GM19397 (cell line): ENCODE measurements at regions not wholly inside any gene's neighbourhood (a gene's known extent, or its start where the extent isn't known, plus 50 kb on each side); places are given as distances from the start of the nearest gene placed in this dataset.
"Not testable (repeated sequence)": the region's sequence is repeated elsewhere in the genome, so short reads cannot be mapped to it uniquely, and the experiment has no call there.

ENCODE experiments used
- ATAC-seq: cut with Tn5 transposase; IDR thresholded peaks from one replicate; pipeline ENCODE4 v1.9.1; 2021; ENCODE audit warnings: mild to moderate bottlenecking, moderate library complexity; ENCODE audit not compliant: unreplicated experiment

DNA sequence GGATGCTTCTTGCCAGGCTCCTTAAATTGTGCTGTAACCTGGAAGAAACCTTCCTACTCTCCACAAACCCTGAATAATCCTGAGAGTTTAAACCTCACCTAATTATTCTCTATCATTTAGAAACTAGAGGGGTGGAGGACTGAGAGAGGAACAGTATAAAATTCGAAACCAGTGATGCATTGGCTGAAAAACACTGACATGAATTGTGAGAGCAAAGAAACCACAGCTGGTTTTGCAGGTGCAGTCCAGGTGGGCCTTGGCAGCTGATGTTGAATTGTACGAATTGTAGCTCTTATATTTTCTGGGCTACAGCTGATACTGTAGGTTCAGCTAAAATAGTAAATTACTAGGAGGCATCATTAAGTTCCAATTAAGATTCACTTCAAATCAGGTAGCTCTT, 227.0 kb upstream of the SLITRK5 start:
- no peak for ATAC-seq

DNA sequence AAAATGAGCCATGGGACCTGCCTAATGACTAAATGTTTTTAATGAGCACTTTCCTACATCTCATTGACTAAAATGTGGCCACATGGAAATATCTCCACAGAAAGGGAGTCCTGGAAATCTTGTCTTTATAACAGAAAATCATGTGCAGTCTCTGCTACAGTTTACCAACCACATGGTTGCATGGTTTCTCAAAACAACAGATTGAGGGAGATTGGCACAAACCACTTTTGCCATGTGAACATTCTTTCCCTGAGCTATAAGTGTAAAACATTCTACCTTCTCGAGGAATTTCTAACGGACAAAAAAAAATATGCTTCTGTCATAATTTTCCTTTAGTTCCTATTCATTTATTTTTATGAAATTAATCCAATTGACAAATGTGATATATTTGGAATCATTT, 218.9 kb upstream of the SLITRK5 start:
- no peak for ATAC-seq

DNA sequence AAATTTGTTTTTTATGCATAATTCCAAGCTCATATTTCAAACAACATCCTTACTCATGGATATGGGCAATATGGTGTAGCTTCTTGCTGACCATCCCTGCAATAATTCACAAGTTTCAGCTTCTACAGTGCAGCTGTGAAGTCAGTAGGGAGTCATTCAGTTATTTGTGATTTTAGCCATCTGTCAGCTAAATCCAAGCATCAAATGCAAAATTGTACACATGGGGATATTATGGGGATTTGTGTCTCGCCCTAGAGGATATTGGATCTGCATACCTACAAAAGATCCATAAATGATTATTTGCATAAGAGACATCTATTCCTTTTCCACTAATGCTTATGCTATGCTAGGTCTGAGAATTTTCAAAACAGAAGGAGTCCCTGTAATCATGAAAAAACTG, 217.9 kb upstream of the SLITRK5 start:
- no peak for ATAC-seq

DNA sequence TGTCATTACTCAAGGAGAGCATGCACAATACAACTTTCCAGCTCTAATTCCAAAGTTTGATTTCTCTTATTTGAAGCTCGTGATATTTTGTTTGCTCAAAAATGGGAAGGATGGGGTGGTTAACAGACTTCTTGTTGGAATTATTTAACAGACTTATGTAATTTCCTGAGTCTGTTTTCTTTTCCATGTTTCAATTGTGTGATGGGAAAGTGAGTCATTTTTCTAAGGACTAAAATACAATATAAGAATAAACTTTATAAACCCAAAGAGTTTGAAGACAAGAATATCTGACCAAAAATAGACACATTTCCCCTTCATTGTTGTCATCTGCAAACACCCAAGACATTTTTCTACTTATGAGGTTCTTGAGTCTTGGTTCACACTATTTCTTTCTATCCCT, 211.8 kb upstream of the SLITRK5 start:
- ATAC-seq = no peak

DNA sequence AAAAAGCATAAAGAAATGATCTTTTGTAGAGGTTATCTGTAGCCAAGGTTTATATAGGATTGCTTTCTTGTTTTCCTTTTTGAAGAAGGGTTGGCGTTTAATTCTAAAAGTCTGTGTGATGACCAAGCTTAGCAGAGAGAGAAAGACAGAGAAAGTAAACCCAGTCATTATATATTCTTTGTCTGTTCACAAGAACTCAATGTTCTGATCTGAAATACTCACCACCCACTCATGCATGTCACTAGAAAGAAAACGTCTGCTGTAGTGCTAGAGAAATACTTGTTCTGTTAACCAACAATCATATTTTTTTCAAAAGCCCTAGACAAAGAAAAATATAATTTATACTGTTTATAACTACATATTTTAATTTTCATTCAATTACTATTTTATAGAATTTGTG, 173.7 kb upstream of the SLITRK5 start:
- no peak for ATAC-seq

DNA sequence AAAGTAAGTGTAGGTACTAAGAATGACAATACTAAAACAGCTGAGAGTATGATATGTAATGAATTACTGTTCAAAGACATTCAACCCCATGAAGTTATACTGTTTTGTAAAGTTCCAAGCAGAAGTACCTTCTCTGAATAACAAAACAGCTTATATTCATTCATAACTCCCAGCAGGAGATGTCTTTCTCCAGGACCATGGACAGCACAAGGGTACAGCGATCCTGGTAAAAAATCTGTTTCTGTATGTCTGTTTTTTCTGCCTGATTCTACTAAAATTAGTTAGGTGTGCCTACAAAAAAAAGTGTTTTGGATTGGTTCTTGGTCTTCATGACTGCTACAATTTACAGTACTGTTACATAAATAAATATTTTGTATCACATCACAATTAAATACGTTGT, 172.5 kb upstream of the SLITRK5 start:
- ATAC-seq = no peak

DNA sequence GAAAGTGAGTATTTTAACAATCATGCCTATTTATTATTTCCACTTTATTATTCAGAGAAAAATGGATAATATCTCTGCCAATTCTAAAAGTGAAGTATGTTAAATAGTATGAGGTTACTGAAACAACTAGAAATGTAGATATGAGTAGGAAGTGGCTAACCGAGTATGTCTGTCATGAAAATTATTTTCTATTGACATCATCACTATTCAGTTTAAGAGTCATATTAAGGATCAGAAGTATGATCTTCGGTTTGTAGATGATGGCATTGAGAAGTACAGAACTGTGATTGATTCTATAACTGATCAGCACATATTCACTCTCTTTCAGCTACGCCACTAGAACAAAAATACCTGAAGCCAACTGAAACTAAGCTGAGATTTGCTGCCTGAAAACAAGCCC, 146.4 kb upstream of the SLITRK5 start:
- ATAC-seq = no peak

DNA sequence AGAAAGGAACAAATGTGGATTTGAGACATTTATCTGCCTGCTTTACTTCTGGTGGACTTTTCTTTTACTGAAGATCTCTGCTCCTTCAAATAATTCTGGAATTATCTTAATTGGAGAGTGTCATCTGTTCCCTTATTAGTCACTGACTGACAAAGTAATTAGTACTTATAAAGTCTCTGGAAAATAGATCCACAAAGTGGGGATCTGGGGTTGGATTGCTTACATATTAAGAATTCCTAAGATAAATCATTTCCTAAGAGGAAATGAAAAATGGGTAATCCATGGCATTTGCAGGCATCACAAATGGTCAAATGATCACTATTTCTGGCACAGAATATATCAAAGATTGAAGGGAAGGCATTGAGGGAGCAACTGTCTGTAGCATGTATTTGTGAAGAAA, 137.4 kb upstream of the SLITRK5 start:
- ATAC-seq = no peak

DNA sequence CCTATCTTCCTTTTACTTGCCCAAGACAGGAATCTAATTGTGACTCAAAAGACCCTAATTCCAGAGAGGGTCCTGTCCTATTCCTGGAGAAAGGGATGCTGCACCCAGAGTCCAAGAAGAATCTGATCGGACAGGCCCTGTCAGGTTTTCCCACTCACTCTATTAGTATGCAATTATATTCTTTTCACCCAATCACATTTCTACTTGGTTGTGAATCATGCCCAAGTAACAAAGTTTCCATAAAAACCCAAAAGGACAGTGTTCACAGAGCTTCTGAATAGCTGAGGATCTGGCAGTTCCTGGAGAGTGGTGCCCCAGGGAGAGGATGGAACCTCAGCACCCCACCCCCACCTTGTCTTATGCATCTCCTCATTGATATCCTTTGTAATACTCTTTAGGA, 135.3 kb upstream of the SLITRK5 start:
- ATAC-seq = no peak

DNA sequence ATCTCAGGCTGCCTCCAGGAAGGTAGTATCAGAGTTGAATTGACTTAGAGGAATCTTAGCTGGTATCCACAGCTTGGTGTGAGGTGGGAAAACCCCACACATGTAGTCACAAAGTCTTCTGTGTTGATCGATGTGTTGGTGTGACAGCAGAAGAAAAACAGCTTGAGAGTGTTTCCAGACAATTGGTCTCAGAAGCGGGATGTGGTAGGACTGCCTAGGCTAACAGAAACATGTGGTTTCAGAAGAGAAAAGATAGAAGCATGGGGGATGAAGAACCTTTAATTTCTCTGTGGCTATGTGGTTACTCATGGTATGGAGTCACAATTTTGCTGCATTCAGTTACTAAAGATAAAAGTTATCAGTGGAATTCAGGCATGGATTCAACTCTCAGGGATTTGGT, 134.7 kb upstream of the SLITRK5 start:
- ATAC-seq = peak; percentile 49

DNA sequence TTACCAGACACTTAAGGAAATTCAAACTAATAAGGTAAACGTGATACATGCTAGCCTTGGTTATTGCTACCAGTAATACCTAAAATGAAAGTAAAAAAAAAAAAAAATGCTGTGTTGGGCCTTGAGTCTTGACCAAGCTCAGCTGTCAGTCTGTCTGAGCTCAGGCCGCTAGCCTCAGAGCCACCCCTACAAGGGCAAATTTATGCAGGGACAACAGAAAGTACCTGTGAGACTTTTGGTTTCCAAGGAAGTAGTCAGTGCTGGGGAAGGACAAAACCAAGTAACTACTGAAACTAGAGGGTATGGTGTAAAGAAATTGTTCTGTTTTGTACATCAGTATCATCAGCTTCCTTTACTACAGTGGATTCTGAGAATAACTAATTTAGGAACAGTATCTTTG, 134.3 kb upstream of the SLITRK5 start:
- peak; percentile 86 for ATAC-seq

DNA sequence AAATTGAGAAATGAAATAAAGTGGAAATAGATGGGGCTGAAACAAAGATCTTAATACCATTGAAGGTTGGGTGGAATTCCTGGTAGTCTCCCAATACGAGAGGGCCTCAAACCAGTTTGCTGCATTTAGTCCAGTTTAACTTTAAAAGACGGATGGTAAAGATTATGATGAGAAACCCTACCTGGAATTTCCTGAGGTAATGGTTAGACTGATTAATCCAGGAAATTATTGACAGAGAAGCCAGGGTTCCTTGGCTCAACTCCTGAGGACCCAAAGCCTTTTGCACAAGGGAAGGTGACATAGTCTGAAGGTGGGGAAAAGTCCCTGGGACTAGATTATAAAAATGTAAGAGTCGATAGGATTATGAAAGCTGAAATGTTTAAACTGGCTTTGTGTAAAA, 133.2 kb upstream of the SLITRK5 start:
- ATAC-seq = no peak

DNA sequence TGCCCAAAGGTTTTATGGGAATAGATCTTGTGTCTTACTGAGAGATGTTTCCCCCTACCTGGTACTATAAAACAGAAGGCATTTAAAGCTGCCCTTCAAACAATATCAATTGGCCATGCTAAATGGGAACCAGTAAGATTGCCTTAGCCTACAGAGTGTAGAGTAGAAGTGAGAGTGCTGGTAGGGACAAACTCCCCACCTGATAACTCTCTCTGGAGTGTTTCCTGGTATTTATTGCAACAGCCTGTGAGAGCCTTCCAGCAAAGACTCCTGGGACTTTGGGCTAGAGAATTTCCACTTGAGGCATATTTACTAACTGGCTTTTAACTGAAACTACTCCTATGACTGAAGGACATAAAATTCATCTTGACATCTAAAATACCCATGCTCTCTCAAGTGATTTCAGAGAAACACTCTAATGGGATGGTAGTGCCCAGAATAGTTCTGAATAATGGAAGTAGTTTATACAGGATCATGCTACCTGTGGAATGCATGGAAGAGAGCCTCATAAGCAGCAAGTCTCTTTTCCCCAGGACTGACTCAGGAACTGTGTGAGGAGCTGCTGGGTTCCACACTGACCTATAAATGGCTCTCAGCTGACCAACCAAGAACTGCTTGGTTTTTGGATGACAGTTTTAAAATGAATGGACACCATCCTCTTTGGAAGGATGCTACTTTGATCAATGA, 132.7 kb upstream of the SLITRK5 start:
- ATAC-seq = no peak

DNA sequence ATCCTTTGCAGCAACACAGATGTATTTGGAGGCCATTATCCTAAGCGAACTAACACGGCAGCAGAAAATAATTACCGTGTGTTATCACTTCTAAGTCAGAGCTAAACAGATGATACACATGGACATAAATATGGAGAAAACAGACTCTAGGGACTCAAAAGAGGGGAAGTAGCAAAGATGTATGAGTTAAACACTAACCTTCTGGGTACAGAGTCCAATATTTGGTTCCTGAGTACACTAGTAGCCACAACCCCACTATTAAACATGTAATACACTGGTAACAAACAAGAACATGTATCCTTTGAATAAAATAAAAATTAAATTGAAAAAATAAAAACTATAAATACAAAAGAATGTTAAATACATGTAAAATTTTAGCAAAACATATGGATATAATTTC, 118.0 kb upstream of the SLITRK5 start:
- no peak for ATAC-seq

DNA sequence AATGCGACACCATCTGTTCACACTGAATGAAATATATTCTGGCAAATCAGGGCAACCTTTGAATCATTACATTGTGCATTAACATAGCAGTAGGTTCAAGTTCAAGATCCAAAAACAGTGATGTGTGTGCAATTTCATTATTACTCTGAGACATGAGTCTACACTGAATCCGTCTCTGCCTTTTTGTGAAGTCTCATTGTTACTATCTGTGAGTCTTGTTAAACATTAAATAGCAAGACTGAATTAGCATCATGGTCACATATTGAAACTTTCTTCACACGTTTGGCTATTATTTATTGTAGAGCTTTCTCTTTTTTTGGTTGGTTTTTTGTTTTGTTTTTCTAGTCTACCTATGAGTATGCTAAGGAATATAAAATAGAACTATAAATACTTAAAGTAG, 117.1 kb upstream of the SLITRK5 start:
- no peak for ATAC-seq

DNA sequence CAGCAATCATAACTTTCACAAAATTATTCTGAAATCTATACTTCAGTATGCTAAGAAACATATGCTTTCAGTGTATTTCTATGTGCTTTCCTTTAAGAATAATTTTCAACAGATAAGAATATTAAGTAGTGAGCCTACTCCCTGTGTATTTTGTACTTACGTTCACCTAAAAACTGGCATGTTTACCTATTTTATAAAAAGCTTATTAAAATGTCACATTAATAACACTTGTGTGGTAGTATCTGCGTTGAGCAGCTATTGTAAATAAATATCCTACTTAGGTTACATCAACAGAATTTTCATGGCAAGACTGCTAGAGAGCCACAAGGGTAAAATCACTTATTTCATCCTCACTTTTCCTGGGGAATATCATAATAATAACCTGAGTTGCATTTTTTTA, 113.4 kb upstream of the SLITRK5 start:
- ATAC-seq = no peak

DNA sequence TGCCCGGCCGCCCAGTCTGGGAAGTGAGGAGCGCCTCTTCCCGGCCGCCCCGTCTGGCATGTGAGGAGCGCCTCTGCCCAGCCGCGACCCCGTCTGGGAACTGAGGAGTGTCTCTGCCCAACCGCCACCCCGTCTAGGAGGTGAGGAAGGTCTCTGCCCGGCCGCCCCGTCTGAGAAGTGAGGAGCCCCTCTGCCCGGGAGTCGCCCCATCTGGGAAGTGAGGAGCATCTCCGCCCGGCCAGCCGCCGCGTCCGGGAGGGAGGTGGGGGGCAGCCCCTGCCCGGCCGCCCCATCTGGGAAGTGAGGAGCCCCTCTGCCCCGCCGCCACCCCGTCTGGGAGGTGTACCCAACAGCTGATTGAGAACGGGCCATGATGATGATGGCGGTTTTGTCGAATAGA, 109.6 kb upstream of the SLITRK5 start:
- ATAC-seq = not testable (repeated sequence)

DNA sequence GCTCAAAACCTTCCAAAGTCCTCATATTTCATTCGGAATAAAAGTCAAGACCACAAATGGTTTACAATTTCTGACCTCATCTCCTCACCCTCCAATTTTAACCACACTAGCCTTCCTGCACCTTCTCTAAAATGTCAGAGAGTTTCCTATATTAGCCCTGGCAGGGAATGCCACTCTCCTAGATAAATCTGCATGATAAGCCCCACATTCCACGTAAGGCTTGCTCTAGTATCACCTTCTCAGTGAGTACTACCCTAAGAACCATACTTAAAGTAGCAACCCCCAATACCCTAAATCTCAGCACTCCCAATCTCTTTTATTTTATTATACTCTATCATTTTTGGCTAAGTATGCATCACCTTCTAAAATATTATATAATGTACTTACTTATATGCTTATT, 100.5 kb upstream of the SLITRK5 start:
- ATAC-seq = no peak

DNA sequence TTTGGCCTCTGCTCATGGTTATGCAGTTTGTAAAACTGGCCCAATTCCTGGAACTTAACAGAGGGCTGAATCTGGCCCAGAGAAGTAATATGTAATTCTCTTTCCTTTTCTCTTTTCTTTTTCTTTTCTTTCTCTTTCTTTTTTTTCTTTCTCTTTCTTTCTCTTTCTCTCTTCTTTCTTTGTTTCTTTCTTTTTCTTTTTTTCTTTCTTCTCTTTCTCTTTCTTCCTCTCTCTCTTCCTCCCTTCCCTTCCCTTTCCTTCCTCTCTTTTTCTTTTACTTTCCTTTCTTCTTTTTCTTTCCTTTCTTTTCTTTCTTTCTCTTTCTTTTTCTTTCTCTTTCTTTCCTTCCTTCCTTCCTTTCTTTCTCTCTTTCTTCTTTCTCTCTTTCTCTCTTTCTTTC, 88.8 kb upstream of the SLITRK5 start:
- no peak for ATAC-seq

DNA sequence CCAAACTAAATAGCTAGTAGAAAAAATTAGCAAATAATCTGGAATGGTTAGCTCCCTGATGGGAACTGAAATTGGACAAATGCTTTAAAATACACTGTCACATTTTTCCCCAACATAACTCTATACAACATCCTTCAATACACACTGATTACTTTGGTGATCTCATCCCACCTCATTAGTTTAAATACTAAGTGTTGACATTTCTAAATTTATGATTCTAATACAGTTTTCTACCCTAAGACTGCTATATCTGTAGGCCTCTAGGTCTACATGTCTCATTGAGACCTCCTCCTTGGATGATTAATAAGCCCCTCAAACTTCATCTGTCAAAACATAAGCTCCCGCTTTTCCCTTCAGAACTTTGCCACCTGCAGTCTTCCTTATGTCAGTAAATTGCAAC, 80.7 kb upstream of the SLITRK5 start:
- no peak for ATAC-seq

DNA sequence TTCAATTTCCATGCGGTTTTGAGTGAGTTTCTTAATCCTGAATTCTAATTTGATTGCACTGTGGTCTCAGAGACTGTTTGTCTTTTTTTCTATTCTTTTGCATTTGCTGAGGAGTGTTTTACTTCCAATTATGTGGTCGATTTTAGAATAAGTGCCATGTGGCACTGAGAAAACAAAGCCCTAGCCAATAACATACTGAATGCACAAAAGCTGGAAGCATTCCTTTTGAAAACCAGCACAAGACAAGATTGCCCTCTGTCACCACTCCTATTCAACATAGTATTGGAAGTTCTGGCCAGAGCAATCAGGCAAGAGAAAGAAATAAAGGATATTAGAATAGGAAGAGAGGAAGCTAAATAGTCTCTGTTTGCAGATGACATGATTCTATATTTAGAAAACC, 66.7 kb upstream of the SLITRK5 start:
- ATAC-seq = not testable (repeated sequence)

DNA sequence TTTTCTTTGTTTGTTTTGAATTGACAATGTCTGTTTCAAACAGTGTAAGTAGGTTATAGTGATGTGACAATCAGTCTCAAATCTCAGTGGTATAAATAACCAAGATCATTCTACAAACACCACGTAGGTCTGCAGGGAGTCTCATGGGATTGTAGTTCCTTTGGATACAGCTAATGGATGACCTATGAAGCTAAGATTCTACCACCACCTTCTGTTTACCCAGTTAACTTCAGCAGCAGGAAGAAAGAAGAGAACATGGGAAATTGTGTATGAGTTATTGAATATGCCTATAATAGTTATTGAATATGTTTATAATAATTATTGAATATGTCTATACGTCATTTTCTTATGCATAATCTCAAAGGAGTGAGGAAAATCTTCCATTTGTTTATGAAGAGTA, 63.9 kb upstream of the SLITRK5 start:
- no peak for ATAC-seq

DNA sequence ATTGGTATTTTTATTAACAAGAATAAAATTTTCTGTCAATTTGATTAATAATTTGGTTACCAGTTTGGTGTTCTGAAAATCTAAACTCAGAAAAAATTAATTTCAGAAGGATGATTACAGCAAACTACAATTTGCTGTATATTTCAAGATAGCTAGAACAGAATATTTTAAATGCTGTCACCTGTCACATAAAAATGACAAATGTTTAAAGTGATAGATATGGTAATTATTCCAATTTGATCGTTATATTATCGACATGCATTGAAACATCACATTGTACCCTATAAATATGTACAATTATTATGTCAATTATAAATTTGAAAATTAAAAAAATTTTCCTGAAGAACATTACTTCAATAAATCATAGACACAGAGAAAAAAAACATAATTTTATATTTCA, 56.9 kb upstream of the SLITRK5 start:
- no peak for ATAC-seq
